ENCODE measurements at regions not wholly inside any gene's neighbourhood (a gene's known extent, or its start where the extent isn't known, plus 50 kb on each side); places are given as distances from the start of the nearest gene placed in this dataset.
"Not testable (repeated sequence)": the region's sequence is repeated elsewhere in the genome, so short reads cannot be mapped to it uniquely, and the experiment has no call there.

- in situ Hi-C loops (cut with MboI; ENCODE audit: low pct_unique_long_range_greater_than_20kb, low sequenced_read_pairs), result no loop called here
- no peak for DNase-seq
Observed at GRCh38 chr12:86721713-86722397, 465.7 kb upstream of the MGAT4C start.

- in situ Hi-C loops (cut with MboI; ENCODE audit: low pct_unique_long_range_greater_than_20kb, low sequenced_read_pairs), result no loop called here
Observed at GRCh38 chr12:86719381-86719780, 463.2 kb upstream of the MGAT4C start.

DNA sequence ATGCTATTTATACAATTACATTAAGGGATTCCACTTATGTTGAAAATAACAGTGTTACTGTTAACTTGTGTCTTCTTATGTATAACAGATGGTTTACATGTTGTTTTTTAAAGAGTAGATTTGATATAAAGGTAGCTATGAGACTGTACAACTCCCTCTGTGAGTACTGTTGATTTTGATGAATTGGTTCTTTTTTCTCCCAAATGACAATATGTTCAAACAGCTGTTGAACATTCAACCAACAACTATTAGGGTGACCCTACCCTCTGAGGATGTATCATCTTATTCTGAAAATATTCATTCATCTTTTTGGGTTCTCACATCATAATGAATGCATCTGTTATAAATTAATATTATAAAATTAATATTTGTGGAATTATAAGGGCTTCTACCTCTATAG is 456.9 kb upstream of the MGAT4C start:
- no peak for DNase-seq
- in situ Hi-C loops (cut with MboI; ENCODE audit: low pct_unique_long_range_greater_than_20kb, low sequenced_read_pairs), result no loop called here

More at GRCh38 chr12:86719381-86719780, 463.2 kb upstream of the MGAT4C start:
- DNase-seq, result no peak

GRCh38 chr12:86712425-86712843 is 456.2 kb upstream of the MGAT4C start:
- in situ Hi-C loops (cut with MboI; ENCODE audit: low pct_unique_long_range_greater_than_20kb, low sequenced_read_pairs), result no loop called here
- DNase-seq, result no peak

- in situ Hi-C loops (cut with MboI; ENCODE audit: low pct_unique_long_range_greater_than_20kb, low sequenced_read_pairs), result no loop called here
- no peak for DNase-seq
Observed at GRCh38 chr12:86711731-86712130, 455.5 kb upstream of the MGAT4C start.

DNA sequence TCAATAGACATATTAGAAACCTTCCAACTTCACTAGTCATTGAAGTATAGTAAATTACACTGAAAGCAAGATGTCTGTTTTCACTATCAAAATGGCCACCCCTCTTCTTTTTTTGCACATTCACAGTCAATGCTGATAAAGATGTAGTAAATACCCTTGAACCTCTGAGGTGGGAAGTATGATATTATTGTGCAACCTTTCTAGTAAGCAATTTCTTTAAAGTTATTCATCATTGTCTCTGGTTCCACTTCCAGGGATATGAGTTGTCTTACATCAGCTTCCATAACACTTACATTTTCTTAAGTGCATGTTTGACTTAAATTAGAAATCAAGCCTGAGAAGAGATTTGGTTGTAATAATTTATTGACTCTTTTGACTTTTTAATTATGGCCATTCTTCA is 453.9 kb upstream of the MGAT4C start:
- no peak for DNase-seq
- in situ Hi-C loops (cut with MboI; ENCODE audit: low pct_unique_long_range_greater_than_20kb, low sequenced_read_pairs), result no loop called here

DNA sequence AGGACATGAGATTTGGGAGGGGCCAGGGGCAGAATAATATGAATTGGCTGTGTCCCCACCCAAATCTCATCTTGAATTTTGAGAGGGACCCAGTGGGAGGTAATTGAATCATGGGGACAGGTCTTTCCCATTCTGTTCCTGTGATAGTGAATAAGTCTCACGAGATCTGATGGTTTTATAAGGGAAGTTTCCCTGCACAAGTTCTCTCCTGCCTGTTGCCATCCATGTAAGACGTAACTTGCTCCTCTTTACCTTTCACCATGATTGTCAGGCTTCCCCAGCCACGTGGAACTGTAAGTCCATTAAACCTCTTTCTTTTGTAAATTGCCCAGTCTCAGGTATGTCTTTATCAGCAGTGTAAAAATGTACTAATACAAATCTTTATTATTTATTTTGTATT is 452.8 kb upstream of the MGAT4C start:
- in situ Hi-C loops (cut with MboI; ENCODE audit: low pct_unique_long_range_greater_than_20kb, low sequenced_read_pairs); DNase-seq: not testable (repeated sequence)

DNA sequence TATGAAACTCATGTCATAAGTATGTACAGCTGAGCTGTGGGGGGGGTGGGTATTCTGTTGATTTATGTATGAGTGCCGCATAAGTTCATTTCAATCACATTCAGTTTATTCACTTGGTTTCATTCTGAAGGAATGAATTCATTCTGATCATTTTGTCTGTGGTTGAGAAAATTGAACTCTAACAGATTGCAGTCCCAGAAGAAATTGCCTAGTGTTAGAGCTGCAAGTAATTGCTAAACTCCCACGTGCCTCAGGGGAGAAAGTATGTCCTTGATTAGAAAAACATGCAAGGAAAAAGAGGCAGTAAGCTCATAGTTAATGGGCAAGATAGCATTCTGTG is 442.4 kb upstream of the MGAT4C start:
- DNase-seq, result no peak
- in situ Hi-C loops (cut with MboI; ENCODE audit: low pct_unique_long_range_greater_than_20kb, low sequenced_read_pairs), result no loop called here

DNA sequence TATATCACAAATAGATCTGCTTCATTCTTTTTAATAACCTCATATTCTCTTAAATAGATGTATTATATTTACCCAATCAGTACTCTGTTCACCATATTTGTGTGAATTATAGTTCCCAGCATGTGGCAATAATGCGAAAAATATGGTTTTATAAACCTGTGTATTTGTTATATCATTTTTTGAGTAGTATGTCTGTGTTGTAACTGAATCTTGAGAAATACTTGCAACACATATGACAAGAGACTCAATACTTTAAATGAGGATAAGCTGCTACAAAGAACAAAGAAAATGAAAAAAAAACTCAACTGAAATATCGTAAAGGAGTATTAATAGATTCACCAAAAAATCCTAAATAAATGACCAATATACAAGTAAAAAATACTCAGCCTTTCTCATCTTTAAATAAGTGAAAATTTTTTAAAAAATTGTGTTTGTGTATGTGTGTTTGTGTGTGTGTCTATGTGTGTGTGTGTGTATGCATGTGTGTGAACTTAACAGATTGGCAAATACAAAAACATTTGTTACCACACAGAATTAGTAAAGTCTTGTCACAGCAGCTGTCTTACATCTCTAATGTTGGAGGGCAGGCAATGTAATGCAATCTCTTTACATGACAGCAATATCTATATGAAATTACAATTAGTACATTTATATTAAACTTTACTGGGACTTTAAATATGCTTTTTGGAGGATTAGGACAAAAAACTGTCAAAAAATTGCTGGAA is 441.9 kb upstream of the MGAT4C start:
- DNase-seq, result no peak
- in situ Hi-C loops (cut with MboI; ENCODE audit: low pct_unique_long_range_greater_than_20kb, low sequenced_read_pairs), result no loop called here

GRCh38 chr12:86683568-86684304 is 427.5 kb upstream of the MGAT4C start:
- DNase-seq, result no peak
- in situ Hi-C loops (cut with MboI; ENCODE audit: low pct_unique_long_range_greater_than_20kb, low sequenced_read_pairs), result no loop called here

GRCh38 chr12:86681060-86681459 is 424.9 kb upstream of the MGAT4C start:
- no peak for DNase-seq
- in situ Hi-C loops (cut with MboI; ENCODE audit: low pct_unique_long_range_greater_than_20kb, low sequenced_read_pairs), result no loop called here

DNA sequence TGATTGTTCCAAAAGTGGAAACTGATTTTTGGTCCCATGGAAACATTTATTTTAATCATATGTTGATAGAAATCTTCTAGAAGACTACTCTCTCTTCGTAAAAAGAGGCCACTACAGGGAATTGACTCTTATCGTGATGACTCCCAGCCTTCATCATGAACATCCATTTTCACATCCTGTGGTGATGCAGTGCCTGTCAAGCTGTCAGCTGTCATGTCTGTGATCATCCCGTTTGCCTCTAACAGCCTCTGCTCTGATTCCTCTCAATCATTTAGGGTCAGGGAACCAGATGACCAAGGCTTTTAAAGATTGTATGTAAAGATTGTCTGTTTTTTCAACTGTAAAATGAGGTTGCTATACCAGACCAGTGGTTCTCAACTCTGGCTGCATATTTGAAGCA is 419.0 kb upstream of the MGAT4C start:
- no peak for DNase-seq
- in situ Hi-C loops (cut with MboI; ENCODE audit: low pct_unique_long_range_greater_than_20kb, low sequenced_read_pairs), result no loop called here

DNA sequence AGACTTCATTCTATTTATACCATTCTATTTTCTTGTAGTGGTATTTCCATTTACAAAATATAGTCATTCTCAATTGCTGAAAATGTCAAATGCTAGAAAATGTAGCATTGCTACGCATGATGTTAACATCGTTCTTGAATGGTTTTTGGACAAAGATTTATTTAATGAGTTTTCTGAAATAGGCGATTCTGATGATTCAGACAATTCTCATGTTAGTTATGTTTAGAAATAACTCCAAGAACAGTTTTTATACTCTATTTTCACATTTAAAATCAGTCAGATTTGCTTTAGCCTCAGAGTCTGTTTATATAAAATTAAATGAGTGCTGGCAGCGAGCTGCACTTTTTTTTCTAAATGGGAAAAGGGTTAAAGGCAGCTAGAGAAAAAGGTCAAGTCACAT is 414.8 kb upstream of the MGAT4C start:
- in situ Hi-C loops (cut with MboI; ENCODE audit: low pct_unique_long_range_greater_than_20kb, low sequenced_read_pairs), result no loop called here
- DNase-seq, result no peak

GRCh38 chr12:86669010-86669409 is 412.8 kb upstream of the MGAT4C start:
- no peak for DNase-seq
- in situ Hi-C loops (cut with MboI; ENCODE audit: low pct_unique_long_range_greater_than_20kb, low sequenced_read_pairs), result no loop called here

GRCh38 chr12:86666316-86666715 is 410.1 kb upstream of the MGAT4C start:
- DNase-seq, result no peak
- in situ Hi-C loops (cut with MboI; ENCODE audit: low pct_unique_long_range_greater_than_20kb, low sequenced_read_pairs), result no loop called here

- DNase-seq, result no peak
- in situ Hi-C loops (cut with MboI; ENCODE audit: low pct_unique_long_range_greater_than_20kb, low sequenced_read_pairs), result no loop called here
Observed at GRCh38 chr12:86663716-86664115, 407.5 kb upstream of the MGAT4C start.

GRCh38 chr12:86663173-86663572 is 407.0 kb upstream of the MGAT4C start:
- DNase-seq, result no peak
- in situ Hi-C loops (cut with MboI; ENCODE audit: low pct_unique_long_range_greater_than_20kb, low sequenced_read_pairs), result no loop called here

DNA sequence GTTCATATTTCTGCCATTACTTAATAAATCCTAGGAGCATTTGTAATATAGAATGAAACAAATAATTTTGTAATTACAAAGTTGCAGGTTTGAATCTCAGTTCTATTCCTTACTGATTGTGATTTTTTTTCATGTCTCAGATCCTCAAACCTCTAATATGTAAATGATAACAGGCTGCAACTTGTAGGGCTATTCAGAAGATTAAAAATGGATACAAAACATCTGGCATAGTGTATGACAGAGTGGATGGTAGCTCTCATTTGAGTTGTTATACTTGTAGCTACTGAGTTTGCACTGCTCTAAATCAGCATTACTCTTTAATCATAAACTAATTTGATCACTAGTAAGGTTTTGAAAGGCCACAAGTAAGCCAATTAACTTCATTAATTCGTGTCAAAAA is 406.3 kb upstream of the MGAT4C start:
- no peak for DNase-seq
- in situ Hi-C loops (cut with MboI; ENCODE audit: low pct_unique_long_range_greater_than_20kb, low sequenced_read_pairs), result no loop called here

GRCh38 chr12:86660488-86661147 is 404.4 kb upstream of the MGAT4C start:
- no peak for DNase-seq
- in situ Hi-C loops (cut with MboI; ENCODE audit: low pct_unique_long_range_greater_than_20kb, low sequenced_read_pairs), result no loop called here

DNA sequence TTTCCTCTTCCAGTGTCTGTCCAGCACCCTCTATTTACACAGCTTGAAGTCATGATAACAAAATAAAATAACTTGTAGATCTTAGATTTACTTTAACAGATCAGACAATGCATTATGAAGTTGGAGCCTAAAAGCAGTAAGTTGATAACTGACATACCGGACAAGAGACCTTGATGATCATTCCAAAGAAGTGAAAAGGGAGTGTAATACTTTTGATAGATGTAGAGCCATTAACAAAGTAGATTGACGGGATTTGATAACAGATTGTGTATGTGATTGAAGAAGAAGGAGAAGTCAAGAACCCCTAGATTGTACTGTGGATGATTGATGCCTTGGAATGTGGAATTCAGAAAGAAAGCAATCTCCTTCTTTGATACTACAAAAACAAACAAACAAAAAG is 403.8 kb upstream of the MGAT4C start:
- in situ Hi-C loops (cut with MboI; ENCODE audit: low pct_unique_long_range_greater_than_20kb, low sequenced_read_pairs), result no loop called here
- DNase-seq, result no peak
